ENCODE measurements at regions not wholly inside any gene's neighbourhood (a gene's known extent, or its start where the extent isn't known, plus 50 kb on each side); places are given as distances from the start of the nearest gene placed in this dataset.

- no peak for DNase-seq (ENCODE audit: low read depth)
These were observed 918.1 kb upstream of the CDH8 start for GRCh38 chr16:62954144-62955032.

GRCh38 chr16:62950351-62950750 is 914.1 kb upstream of the CDH8 start:
- no peak overlapping the region for H3K4me3 ChIP-seq (ENCODE audit: low read depth, low read length)
- no peak for DNase-seq (ENCODE audit: low read depth)

More at GRCh38 chr16:62954144-62955032, 918.1 kb upstream of the CDH8 start:
- H3K4me3 ChIP-seq (ENCODE audit: low read depth, low read length) = no peak overlapping the region

GRCh38 chr16:62940569-62940968 is 904.3 kb upstream of the CDH8 start:
- no peak overlapping the region for H3K4me3 ChIP-seq (ENCODE audit: low read depth, low read length)
- no peak for DNase-seq (ENCODE audit: low read depth)

GRCh38 chr16:62939687-62940086 is 903.4 kb upstream of the CDH8 start:
- no peak for DNase-seq (ENCODE audit: low read depth)
- H3K4me3 ChIP-seq (ENCODE audit: low read depth, low read length) = no peak overlapping the region

GRCh38 chr16:62933929-62934328 is 897.7 kb upstream of the CDH8 start:
- no peak for DNase-seq (ENCODE audit: low read depth)
- no peak overlapping the region for H3K4me3 ChIP-seq (ENCODE audit: low read depth, low read length)

GRCh38 chr16:62929593-62929992 is 893.4 kb upstream of the CDH8 start:
- no peak for DNase-seq (ENCODE audit: low read depth)
- no peak overlapping the region for H3K4me3 ChIP-seq (ENCODE audit: low read depth, low read length)

- DNase-seq (ENCODE audit: low read depth) = no peak
- H3K4me3 ChIP-seq (ENCODE audit: low read depth, low read length) = no peak overlapping the region
These were observed 890.9 kb upstream of the CDH8 start for GRCh38 chr16:62927122-62927521.

GRCh38 chr16:62926121-62926801 is 890.0 kb upstream of the CDH8 start:
- DNase-seq (ENCODE audit: low read depth) = no peak
- no peak overlapping the region for H3K4me3 ChIP-seq (ENCODE audit: low read depth, low read length)

GRCh38 chr16:62921904-62922303 is 885.7 kb upstream of the CDH8 start:
- DNase-seq (ENCODE audit: low read depth) = no peak
- H3K4me3 ChIP-seq (ENCODE audit: low read depth, low read length) = no peak overlapping the region

- no peak for DNase-seq (ENCODE audit: low read depth)
- H3K4me3 ChIP-seq (ENCODE audit: low read depth, low read length) = no peak overlapping the region
These were observed 877.7 kb upstream of the CDH8 start for GRCh38 chr16:62913924-62914323.

GRCh38 chr16:62913333-62913732 is 877.1 kb upstream of the CDH8 start:
- DNase-seq (ENCODE audit: low read depth) = no peak
- no peak overlapping the region for H3K4me3 ChIP-seq (ENCODE audit: low read depth, low read length)

- no peak for DNase-seq (ENCODE audit: low read depth)
- no peak overlapping the region for H3K4me3 ChIP-seq (ENCODE audit: low read depth, low read length)
These were observed 873.4 kb upstream of the CDH8 start for GRCh38 chr16:62909597-62909996.

GRCh38 chr16:62907562-62907961 is 871.3 kb upstream of the CDH8 start:
- no peak for DNase-seq (ENCODE audit: low read depth)

GRCh38 chr16:62903961-62904502 is 867.8 kb upstream of the CDH8 start:
- no peak for DNase-seq (ENCODE audit: low read depth)
- H3K4me3 ChIP-seq (ENCODE audit: low read depth, low read length) = no peak overlapping the region

More at GRCh38 chr16:62907562-62907961, 871.3 kb upstream of the CDH8 start:
- no peak overlapping the region for H3K4me3 ChIP-seq (ENCODE audit: low read depth, low read length)

GRCh38 chr16:62899737-62900136 is 863.5 kb upstream of the CDH8 start:
- DNase-seq (ENCODE audit: low read depth) = no peak
- H3K4me3 ChIP-seq (ENCODE audit: low read depth, low read length) = no peak overlapping the region

- H3K4me3 ChIP-seq (ENCODE audit: low read depth, low read length) = no peak overlapping the region
- DNase-seq (ENCODE audit: low read depth) = no peak
These were observed 852.9 kb upstream of the CDH8 start for GRCh38 chr16:62889097-62889496.

- H3K4me3 ChIP-seq (ENCODE audit: low read depth, low read length) = no peak overlapping the region
- DNase-seq (ENCODE audit: low read depth) = no peak
These were observed 847.3 kb upstream of the CDH8 start for GRCh38 chr16:62883509-62883908.

- no peak overlapping the region for H3K4me3 ChIP-seq (ENCODE audit: low read depth, low read length)
- no peak for DNase-seq (ENCODE audit: low read depth)
These were observed 846.4 kb upstream of the CDH8 start for GRCh38 chr16:62882552-62883221.

- no peak overlapping the region for H3K4me3 ChIP-seq (ENCODE audit: low read depth, low read length)
- DNase-seq (ENCODE audit: low read depth) = no peak
These were observed 839.9 kb upstream of the CDH8 start for GRCh38 chr16:62876133-62876532.

GRCh38 chr16:62872339-62872738 is 836.1 kb upstream of the CDH8 start:
- no peak for DNase-seq (ENCODE audit: low read depth)
- H3K4me3 ChIP-seq (ENCODE audit: low read depth, low read length) = no peak overlapping the region

All from skeletal muscle cell (primary cell).